ENCODE measurements at regions not wholly inside any gene's neighbourhood (a gene's known extent, or its start where the extent isn't known, plus 50 kb on each side); places are given as distances from the start of the nearest gene placed in this dataset.

DNA sequence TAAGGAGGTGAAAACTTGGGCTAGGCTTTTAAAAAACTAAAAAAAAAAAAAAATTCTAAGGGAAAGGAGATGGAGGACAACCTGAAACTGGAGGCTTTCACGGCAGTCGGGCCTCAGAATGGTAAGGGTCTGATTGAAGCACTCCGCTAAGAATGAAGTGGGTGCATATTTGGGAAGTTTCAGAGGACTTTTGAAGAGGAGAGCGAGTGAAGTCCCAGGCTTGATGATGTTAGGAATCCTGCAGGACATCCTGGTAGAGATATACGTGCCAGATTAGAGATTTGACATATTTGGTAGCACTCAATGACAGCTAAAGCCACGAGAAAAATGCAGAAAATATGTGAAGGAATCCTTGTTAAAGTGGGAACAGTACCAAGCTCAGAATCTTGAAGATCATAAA lies 186.2 kb downstream of the SNAPC1 start:
- DNase-seq (ENCODE audit: low read depth): no peak

DNA sequence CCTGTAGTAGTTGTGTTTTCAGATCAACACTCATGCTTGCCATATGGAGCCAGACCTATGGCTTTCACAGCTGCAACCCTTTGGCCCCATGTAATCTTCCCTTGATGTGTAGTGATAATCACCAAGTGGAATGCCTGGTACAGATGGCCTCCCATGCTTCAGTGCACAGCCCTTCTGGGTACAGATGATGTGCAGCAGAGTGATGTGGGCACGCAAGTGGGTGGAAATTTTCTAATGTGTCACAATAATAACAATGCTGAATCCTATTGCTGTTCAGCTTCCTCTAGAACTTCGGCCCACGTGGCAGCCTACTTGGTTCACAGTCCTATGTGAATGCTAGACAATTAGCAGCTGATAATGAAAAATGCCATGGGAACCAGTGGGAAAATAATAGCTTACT lies 188.1 kb downstream of the SNAPC1 start:
- no peak for DNase-seq (ENCODE audit: low read depth)

DNA sequence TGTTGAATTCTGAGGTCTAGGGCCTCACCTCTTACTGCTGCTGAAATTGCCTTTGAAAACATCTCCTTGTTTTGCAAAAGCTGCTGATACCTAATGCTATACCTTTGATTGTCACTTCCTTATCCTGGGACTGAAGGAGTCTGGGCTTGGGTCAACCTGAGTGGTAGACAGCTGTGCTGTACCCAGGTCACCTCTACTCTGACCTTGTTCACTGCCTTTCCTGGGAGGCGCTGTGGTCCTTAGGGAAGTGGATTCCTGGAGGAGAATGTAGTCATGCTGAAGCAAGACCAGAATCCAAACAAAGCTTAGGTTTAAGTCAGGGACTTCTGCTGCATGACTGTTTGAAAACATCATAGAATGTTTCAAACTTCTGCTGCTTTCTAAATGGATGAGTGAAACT lies 191.4 kb downstream of the SNAPC1 start:
- no peak for DNase-seq (ENCODE audit: low read depth)

DNA sequence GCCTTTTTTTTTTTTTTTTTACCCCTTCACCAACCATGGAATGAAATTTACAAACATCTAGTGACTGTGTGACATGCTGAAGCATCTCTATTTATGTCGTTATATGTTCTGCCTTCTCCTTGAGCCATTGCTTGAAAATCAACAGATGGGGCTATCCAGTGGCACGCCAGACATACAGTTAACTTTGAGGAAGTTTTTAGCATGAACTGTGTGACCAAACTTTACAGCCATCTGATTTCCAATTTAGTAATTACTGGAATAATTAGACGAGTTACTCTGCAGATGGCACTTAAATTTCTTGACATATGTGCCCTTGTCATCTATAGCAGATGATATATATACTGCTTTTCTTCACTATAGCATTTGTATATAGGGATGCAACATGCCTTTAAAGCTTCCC lies 192.1 kb downstream of the SNAPC1 start:
- DNase-seq (ENCODE audit: low read depth): no peak

DNA sequence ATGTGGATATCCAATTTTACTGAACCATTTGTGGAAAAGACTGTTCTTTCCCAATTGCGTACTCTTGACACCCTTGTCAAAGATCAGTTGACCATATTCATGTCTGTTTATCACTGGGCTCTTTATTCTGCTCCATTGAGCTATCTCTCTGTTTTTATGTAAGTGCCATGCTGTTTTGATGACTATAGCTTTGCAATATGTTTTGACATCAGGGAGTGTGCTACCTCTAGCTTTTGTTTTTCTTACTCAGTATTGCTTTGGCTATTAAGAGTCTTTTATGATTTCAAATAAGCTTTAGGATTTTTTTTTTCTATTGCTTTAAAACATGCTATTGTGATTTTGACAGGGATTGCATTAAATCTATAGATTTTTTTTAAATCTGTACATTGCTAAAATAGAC lies 194.3 kb downstream of the SNAPC1 start:
- no peak for DNase-seq (ENCODE audit: low read depth)

DNA sequence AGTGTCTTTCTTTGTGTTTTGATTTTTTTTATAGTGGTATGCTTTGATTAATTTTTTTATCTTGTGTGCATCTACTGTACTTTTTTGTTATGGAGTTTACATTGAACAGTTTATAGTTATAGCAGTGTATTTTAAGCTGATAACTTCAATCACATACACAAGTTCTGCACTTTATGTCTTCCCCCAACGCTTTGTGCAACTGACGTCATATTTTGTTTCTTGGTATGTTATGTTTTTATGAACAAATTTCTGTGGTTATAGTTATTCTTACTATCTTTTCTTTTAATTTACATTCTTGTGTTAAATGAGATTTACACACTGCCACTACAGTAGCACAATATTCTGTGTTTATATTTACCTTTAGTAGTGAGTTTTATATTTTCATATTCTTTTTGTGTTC lies 197.1 kb downstream of the SNAPC1 start:
- no peak for DNase-seq (ENCODE audit: low read depth)

DNA sequence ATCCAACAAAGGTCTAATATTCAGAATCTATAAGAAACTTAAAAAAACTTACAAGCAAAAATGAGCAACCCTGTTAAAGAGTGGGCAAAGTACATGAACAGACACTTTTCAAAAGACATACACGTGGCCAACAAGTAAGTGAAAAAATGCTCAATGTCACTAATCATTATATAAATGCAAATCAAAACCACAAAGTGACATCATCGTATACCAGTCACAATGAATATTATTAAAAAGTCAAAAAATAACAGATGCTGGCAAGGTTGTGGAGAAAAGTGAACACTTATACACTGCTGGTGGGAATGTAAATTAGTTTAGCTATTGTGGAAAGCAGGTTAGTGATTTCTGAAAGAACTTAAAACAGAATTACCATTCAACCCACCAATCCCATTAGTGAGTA lies 199.1 kb downstream of the SNAPC1 start:
- no peak for DNase-seq (ENCODE audit: low read depth)

DNA sequence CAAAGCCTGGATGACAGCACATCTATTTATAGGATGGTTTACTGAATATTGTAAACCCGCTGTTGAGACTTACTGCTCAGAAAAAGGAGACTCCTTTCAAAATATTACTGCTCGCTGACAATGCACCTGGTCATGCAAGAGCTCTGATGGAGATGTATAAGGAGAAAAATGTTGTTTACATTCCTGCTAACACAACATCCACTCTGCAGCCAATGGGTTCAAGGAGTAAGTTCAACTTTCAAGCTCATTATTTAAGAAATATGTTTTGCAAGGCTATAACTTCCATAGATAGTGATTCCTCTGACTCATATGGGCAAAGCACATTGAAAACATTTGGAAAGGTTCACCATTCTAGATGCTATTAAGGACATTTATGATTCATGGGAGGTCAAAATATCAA lies 201.7 kb downstream of the SNAPC1 start:
- DNase-seq (ENCODE audit: low read depth): no peak

DNA sequence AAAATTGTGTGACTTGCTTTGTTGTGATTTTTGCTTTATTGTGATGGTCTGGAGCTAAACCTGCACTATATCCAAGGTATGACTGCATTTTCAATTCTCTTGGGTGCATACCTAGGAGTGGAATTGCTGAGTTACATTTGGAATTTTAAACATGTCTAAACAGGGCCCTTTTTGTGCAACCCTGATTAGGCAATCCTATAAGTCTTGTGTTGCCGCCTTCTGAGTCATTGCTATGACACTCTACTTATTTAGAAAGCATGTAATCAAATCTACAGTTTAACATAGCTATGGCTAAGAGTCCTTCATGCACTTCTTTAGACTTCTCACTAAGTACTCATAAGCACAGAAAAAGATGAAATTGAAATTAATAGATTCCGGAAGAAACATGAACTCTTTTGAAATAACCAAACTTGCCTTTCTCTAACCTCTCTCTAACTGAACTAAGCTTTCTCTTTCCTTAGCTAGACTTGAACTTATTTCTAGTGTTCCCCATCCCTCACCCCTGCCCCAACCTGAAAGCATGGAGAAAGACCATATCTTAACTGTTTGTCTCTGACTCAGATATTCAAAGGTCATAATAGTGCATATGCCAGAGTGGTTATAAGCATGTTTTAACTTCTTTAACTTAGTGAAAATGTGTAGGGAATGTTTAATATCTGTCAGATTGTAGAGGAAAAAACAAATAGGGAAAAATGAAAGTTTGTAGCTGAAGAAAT lies 203.0 kb downstream of the SNAPC1 start:
- no peak for DNase-seq (ENCODE audit: low read depth)

DNA sequence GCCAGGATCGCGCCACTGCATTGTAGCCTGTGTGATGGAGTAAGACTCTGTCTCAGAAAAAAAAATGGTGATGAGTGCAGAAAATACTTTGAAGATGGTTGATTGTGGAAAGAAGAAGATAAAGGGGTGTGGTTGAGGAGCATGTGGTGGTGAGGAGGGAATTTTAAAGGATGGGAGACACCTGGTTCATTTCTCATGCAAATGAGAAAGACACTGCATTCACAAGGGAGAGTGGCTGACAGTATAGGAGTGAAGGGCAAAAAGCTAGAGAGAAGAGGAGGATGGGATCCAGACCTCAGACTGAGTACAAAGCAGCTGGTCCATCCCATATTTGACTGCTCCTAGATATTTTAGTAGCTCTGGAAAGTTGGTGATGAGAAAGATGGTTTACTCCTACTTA lies 206.0 kb downstream of the SNAPC1 start:
- no peak for DNase-seq (ENCODE audit: low read depth)

DNA sequence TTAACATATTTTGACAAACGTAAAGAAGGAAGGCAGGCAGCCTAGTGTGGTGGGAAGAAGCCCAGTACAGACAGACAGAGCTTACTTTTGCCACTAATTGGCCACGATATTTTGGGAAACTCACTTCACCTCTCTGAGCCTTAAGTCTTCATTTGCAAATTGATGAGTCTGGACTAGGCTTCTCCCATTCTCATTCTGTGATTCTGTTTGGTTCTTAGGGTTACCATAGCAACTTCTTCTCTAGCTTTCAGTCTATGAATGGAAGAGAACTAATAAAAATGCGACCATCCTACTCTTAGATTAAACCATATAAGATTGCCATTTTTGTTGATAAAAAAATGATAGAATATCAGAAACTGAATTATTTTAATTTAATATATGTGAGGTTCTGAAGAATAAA lies 210.5 kb downstream of the SNAPC1 start:
- no peak for DNase-seq (ENCODE audit: low read depth)

DNA sequence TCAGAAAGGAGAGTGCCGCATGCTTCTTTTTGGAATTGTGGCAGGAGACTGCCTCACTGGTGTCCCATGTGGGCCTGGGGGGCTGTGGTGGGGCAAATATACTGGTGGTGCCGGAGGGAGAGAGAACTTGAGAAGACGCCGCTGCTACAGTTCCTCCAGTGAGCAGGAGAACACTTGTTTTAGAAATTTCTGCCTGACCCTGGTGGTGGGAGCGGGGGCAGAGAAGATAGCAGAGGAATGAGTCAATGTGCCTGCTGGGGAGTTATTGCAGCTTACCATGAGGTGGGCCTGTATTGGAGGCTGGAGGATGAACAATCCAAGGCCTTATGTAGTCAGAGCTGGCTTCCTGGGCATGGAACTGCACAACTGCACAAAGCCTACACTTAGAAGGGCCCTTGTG lies 211.8 kb downstream of the SNAPC1 start:
- DNase-seq (ENCODE audit: low read depth): no peak

DNA sequence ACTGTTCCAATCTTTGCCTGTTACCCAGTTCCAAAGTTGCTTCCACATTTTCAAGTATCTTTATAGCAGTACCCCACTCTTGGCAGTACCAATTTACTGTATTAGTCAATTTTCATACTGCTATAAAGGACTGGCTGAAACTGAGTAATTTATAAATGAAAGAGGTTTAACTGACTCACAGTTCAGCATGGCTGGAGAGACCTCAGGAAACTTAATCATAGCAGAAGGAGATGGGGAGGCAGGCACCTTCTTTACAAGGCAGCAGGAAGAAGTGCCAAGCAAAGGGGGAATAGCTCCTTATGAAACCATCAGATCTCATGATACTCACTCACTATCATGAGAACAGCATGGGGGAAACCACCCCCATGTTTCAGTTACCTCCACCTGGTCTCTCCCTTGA lies 215.0 kb downstream of the SNAPC1 start:
- DNase-seq (ENCODE audit: low read depth): no peak

DNA sequence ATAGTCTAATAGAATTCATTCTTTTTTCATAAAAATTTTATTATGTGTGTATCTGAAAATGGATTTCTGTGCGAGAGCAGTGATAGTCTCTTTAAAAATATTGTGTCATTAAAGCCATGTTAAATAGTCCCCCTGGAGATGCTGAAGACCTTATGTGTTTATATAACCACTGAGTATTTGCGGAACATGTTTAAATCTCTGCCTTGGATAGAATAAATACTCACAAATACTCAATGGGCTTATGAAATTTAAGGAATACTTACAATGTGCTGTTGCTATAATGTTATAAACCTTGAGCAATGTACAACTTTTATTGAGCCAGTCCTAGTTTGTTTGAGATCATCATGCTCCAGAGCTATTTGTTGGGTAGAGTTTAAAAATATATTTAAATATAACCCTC lies 226.0 kb downstream of the SNAPC1 start:
- no peak for DNase-seq (ENCODE audit: low read depth)

DNA sequence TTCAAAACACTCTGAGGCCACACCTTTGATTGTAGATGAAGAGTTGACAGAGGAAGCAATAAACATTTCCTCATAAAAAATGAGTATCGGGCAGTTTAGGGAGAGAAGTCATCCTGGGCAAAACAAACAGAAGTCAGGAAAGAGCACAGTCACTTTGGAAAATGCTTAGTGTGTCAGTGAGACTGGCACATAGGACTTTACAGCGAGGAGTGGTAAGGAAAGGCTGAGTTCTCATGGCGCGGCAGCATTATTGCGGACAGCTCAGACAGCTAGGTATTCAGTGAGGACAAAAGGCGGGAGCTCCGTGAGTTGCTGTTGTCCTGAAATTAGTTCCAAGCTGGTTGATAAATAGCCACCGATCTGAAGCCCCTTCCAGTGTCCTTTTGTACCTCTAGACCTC lies 229.9 kb downstream of the SNAPC1 start:
- DNase-seq (ENCODE audit: low read depth): no peak

DNA sequence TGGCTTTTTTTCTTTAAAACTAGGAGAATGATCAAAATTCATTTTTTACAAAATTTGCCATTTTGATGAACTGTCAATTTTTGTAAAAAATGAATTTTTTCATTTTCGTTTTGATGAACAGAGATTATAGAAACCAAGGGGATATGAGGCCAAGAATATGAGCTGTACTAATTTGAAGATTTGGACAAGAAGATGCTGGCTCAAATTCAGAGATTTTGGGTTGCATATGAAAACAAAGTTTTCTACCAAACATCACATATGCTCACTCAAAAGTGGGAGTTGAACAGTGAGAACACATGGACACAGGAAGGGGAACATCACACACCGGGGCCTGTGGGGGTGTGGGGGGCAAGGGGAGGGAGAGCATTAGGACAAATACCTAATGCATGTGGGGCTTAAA lies 230.7 kb downstream of the SNAPC1 start:
- no peak for DNase-seq (ENCODE audit: low read depth)

DNA sequence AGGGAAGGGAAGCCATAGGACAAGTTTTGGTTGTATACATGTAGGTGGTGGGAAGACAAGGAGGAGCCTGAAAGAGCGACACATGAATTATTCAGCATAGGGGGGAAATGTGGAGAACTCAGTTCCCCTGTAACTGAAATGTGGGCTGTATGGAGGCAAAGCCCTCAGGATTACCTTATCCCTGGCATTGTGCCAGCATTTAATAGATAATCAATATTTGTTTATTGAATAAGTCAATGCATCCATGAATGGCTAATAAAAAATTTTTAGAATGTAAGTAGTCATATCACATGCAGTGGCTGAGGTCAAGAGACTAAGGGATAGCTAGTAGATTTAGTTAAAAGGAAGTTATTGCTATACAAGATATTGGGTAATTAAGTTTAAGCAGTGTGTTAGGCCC lies 232.4 kb downstream of the SNAPC1 start:
- DNase-seq (ENCODE audit: low read depth): no peak

DNA sequence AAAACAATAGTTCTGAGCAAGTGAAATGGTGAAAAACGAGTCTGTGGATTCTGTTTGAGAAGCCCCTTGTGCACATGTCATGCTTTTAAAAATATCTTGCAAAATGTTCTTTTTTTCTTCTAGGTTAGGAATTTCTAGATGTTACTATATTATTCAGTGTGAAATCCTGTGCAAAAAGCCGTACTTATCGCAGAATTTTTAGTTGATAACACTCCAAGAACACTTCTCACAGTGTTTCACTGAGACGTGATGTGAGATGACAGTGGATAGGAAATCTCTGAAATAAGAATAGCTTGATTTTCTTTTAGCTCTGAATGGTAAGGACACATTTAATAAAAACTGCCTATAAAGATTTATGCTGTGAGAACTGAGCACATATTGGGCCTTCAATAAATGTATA lies 234.5 kb downstream of the SNAPC1 start:
- no peak for DNase-seq (ENCODE audit: low read depth)

DNA sequence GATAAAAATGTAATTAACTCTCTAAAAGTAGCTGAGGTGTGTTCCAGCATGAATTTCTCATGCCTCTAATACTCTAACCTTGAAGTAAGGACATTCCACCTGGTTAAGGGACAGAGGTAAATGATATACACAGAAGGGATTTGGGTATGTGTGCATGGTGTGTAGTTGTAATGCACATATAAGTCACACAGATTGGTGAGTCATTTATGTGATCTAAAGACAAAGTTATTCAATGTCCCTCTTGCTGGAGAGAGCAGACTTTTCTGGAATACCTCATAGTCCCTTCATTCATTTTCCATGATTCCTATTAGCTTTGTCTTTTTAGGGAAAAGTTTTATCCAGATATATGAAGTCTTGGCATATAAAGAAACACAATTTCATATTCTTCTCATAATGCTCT lies 234.9 kb downstream of the SNAPC1 start:
- no peak for DNase-seq (ENCODE audit: low read depth)

DNA sequence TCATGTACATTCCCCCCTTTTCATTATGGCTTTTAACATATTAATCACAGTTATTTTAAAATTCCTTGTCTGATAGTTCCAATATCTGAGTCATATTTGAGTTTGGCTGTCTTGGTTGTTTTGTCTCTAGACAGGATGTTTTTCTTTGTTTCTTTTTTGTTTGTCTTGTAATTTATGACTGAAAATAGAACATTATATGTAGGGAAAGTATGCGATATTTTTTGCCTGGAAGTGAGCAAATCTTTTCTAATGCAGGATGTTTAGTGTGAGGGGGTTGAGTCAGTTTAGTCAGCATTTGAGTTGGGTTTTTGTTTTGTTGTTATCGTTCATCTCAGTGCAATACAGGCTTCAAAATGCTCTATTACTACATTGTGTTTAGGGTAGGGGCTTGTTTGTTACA lies 239.7 kb downstream of the SNAPC1 start:
- no peak for DNase-seq (ENCODE audit: low read depth)

DNA sequence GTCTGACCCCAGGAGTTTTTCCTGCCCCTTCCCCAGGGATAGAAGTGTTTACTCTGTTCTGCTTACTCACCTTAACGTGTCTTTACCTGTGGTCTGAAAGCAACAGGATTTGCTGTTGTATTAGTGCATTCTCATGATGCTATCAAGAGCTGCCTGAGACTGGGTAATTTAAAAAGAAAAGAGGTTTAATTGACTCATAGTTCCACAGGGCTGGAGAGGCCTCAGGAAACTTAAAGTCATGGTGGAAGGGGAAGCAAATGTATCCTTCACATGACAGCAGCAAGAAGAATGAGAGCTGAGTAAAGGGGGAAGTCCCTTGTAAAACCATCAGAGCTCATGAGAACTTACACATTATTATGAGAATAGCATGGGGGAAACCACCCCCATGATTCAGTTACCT lies 240.4 kb downstream of the SNAPC1 start:
- DNase-seq (ENCODE audit: low read depth): no peak

DNA sequence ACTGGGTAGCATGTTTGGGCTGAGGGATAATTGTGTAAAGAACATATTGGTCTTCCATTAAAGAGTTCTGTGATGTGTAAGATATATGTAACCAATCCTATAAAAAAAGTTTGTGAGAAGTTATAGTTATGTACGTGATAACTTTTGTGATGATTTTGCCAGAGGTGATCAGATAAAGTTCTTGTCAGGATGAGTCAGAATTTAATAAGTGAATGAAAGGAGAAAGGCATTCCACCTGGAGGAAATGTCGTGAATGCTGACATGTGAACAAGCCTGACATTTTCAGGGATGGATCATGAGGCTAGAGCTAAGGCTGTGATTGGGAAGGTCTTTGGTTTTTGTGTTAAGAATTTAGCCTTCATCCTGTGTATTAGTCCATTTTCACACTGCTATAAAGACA lies 241.5 kb downstream of the SNAPC1 start:
- no peak for DNase-seq (ENCODE audit: low read depth)

DNA sequence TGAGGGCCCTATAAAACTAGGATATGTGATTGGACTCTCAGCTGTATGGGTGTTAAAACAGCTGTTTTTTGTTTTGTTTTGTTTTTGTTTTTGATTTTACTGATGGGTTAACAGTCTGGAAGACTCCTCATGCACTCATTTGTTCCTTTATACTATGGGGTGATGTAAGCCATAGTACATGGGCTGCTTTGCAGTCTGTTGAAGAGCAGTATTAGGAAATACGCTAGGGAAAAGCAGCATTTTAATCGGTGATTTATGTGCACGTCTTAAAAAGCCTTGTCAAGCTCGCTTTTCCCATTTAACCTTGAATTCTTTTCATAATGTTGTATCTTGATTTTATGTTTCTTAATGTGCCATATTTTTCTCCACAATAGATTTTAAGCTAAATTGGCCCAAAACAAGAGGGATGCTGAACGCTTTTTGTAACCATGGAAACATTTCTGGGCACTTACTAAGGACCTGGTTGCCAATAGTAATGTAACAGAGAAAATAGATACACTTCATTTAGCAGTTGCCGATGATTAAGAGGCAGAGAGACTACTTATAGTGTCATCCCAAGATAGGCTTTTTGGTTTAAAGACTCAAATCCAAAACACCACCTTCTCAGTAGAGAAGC lies 244.0 kb downstream of the SNAPC1 start:
- DNase-seq (ENCODE audit: low read depth): no peak

DNA sequence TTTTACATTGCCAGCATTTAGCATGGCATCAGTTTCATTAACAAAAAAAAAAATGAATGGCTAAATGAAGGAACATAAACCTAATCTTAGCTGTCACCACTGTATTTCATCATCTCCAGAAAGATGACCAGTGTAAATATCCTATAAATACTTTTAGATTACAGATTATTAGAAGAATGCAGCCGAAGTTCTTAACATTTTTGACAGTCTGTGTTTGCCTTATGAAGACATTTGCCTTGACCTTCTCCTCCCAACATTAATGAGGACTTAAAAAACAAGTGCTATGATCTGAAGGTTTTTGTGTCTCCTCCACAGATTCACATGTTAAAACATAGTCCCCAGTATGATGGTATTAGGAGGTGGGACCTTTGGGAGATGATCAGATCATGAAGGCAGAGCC lies 253.0 kb downstream of the SNAPC1 start:
- no peak for DNase-seq (ENCODE audit: low read depth)
